LNCaP clone FGC (cell line): ENCODE measurements at regions not wholly inside any gene's neighbourhood (a gene's known extent, or its start where the extent isn't known, plus 50 kb on each side); places are given as distances from the start of the nearest gene placed in this dataset.

Experiments
- DNase-seq: peaks from one replicate; pipeline ENCODE4 v3.0.0-alpha.2; 2011; ENCODE audit warnings: low read depth
- H3K4me3 ChIP-seq: 2 replicates; pipeline ENCODE4 v1.5.1; 2011; ENCODE audit warnings: mild to moderate bottlenecking, low read depth, low read length, control low read depth
- TF ChIP-seq, protein P1 (sequence below): IDR thresholded peaks from 2 replicates; pipeline ENCODE4 v1.5.1; 2012; ENCODE audit warnings: mild to moderate bottlenecking; ENCODE audit not compliant: control insufficient read depth, insufficient read depth; ENCODE audit errors: extremely low read depth

DNA sequence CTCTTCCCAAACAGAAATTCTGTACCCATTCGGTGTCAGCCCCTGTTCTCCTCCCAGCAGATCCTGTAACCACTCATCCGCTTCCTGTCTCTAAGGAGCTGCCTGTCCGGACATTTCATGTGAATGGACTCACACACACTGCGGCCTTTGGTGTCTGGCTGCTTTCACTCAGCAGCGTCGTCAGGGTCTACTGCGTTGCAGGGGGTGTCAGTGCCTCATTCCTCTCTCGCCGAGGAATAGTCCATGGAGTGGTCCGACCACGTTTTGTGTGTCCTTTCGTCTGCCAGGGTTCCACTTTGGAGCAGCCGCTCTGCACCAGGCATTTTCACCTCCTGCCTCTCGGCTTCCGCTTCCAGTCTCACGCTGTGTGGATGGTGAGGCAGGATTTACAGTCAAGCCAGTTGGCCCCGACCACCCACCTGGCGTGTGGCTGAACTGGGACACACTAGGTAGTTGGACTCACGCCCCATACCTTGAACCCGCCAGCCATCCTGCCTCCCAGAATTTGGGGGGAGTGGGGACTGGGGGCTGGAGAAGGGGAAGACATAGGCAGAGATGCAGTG lies 188.2 kb upstream of the CIBAR2 start:
- TF ChIP-seq, protein P1, sequence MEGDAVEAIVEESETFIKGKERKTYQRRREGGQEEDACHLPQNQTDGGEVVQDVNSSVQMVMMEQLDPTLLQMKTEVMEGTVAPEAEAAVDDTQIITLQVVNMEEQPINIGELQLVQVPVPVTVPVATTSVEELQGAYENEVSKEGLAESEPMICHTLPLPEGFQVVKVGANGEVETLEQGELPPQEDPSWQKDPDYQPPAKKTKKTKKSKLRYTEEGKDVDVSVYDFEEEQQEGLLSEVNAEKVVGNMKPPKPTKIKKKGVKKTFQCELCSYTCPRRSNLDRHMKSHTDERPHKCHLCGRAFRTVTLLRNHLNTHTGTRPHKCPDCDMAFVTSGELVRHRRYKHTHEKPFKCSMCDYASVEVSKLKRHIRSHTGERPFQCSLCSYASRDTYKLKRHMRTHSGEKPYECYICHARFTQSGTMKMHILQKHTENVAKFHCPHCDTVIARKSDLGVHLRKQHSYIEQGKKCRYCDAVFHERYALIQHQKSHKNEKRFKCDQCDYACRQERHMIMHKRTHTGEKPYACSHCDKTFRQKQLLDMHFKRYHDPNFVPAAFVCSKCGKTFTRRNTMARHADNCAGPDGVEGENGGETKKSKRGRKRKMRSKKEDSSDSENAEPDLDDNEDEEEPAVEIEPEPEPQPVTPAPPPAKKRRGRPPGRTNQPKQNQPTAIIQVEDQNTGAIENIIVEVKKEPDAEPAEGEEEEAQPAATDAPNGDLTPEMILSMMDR = no peak
- no peak for DNase-seq
- no peak overlapping the region for H3K4me3 ChIP-seq

DNA sequence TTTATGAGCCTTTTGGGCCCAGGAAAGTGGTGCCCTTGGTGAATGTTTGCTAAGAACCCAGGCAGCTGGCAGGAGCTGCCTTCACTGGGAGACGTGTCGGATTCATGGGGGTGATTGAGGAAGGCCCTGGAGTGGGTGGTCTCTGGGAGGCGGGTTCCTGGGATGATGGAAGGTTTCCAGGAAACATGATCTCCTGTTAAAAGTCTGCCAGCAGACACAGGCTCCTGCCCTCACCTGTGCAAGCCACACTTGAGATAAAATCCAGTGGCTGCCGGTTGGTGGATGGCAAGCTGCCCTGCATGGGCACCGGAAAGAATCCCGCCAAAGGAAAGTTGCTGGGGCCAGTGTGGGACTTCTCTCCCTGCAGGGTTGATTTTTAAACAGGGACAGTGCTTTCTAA lies 189.0 kb upstream of the CIBAR2 start:
- no peak for DNase-seq
- no peak overlapping the region for H3K4me3 ChIP-seq
- TF ChIP-seq, protein P1 = no peak

DNA sequence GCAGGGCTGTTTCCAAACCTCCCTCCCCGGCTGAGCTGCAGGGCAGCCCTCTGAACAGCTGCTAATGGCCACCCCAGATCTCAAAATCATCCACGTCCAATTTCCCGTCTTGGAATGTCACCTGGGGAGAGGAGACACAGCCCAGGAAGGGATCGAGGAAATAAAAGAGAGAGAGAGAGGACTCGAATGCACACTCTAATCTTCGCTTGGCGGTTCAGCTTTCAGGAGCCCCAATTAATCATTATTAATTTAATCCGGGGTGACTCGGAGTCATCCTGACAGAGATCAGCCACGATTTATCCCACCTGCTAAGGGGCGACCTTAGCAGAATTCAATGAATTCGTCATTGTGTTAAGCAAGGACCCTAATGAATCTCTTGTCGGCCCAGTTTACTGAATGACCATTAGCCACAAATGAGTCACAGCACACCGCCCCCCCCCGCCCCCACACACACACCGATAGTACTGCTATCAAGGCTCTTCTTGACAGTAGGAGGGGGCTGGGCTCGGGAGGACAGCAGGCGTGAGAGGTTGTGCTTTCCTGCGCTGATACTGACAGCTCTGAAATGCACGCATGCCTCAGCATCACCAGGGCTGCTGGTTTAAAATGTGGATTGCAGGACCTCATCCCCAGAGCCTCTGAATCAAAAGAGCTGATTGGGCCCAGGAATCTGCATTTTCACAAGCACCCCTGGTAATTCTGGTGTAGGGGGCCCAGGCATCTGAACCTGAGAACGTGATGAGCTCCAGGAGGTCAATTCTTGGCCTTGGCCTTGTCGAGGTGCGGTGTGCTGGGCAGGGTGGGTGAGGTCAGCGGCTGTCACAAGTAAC lies 190.0 kb upstream of the CIBAR2 start:
- TF ChIP-seq, protein P1 = no peak
- no peak overlapping the region for H3K4me3 ChIP-seq
- no peak for DNase-seq

GRCh38 chr16:85302848-85303353 lies 190.6 kb upstream of the CIBAR2 start:
- DNase-seq = no peak
- TF ChIP-seq, protein P1 = no peak
- no peak overlapping the region for H3K4me3 ChIP-seq

- DNase-seq = no peak
- H3K4me3 ChIP-seq = no peak overlapping the region
Observed at GRCh38 chr16:85303354-85303883, 191.1 kb upstream of the CIBAR2 start.

GRCh38 chr16:85304337-85304736 lies 192.1 kb upstream of the CIBAR2 start:
- TF ChIP-seq, protein P1 = no peak
- DNase-seq = no peak
- no peak overlapping the region for H3K4me3 ChIP-seq

More at GRCh38 chr16:85303354-85303883, 191.1 kb upstream of the CIBAR2 start:
- TF ChIP-seq, protein P1 = peak; percentile 29
